ENCODE measurements at regions not wholly inside any gene's neighbourhood (a gene's known extent, or its start where the extent isn't known, plus 50 kb on each side); places are given as distances from the start of the nearest gene placed in this dataset.

DNA sequence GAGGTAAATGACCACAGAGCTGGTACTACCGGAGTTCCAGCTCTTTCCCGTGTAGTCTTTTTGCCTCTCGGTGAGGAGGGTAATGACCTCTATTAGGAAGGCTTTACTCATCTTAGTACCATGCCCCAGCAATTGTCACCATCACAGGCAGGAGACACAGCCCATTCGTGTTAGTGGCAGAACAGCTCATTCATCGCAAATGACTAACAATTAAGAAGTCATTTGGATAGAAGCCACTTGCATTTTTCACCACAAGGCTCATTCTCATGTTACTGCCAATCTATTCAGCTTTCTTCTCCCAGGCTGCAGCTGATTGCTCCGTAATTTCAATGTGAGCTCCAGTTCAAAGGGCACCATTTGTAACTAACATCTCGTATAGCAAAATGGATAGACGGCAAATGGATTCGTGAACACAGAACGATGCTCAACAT lies 718.8 kb upstream of the TMEM132C start:
- no peak for TF ChIP-seq TEAD4 (IDR thresholded peaks at IDR 0.05)
- no peak for TF ChIP-seq CREB1 (IDR thresholded peaks at IDR 0.05; ENCODE audit: low read depth)
- no peak for TF ChIP-seq RAD21 (IDR thresholded peaks at IDR 0.05; ENCODE audit: low read depth)
- TF ChIP-seq, protein P1, sequence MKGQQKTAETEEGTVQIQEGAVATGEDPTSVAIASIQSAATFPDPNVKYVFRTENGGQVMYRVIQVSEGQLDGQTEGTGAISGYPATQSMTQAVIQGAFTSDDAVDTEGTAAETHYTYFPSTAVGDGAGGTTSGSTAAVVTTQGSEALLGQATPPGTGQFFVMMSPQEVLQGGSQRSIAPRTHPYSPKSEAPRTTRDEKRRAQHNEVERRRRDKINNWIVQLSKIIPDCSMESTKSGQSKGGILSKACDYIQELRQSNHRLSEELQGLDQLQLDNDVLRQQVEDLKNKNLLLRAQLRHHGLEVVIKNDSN (IDR thresholded peaks at IDR 0.05): no peak
- no peak for TF ChIP-seq EP300 (IDR thresholded peaks at IDR 0.05; ENCODE audit: borderline replicate concordance)
- no peak for TF ChIP-seq TAF1 (IDR thresholded peaks at IDR 0.05; ENCODE audit: low read depth)
- no peak for TF ChIP-seq CEBPB (IDR thresholded peaks at IDR 0.05)
- no peak for TF ChIP-seq FOXM1 (IDR thresholded peaks at IDR 0.05; ENCODE audit: borderline replicate concordance, low read depth)
- TF ChIP-seq EGR1 (IDR thresholded peaks at IDR 0.05): no peak
